ENCODE measurements at regions not wholly inside any gene's neighbourhood (a gene's known extent, or its start where the extent isn't known, plus 50 kb on each side); places are given as distances from the start of the nearest gene placed in this dataset.

DNA sequence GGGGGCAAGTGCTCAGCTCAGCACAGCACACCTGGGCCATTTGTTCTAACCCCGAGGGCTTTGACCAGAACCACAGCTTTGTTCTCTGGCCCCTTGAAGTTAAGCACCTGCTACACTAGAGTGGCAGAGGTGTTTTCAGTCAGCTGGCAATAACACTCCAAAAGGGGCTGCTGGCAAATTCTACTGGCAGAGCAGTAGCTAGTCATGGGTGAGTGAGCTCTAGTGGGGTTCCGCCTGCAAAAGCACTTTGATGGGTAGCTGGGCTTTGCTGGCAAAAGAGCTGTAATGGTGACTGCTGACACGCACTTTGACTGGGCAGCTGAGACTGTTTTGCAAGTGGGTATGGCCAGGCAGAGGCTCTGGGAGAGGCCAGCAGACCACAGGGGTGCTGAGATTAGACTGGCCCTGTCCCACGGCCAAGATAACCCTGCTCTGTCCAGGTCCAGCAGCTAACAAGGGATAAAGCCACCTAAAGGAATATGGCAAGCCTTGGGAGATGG is 65.2 kb upstream of the TENT5D start:
- no peak overlapping the region for H3K27ac Mint-ChIP-seq
- H3K36me3 Mint-ChIP-seq (ENCODE audit: low read depth), result no peaks in the 10 kb centered on the region
- no peak for DNase-seq (ENCODE audit: low spot score)
- H3K9me3 Mint-ChIP-seq, result no peaks in the 10 kb centered on the region
- H3K4me1 Mint-ChIP-seq (ENCODE audit: low read depth), result no peaks in the 10 kb centered on the region
- H3K27me3 Mint-ChIP-seq (ENCODE audit: low read depth), result no peaks in the 10 kb centered on the region
- H3K4me3 Mint-ChIP-seq, result no peak overlapping the region
